ELF-1 (cell line): ENCODE measurements at regions not wholly inside any gene's neighbourhood (a gene's known extent, or its start where the extent isn't known, plus 50 kb on each side); places are given as distances from the start of the nearest gene placed in this dataset.

Source experiments
- DNase-seq: peaks from one replicate; pipeline ENCODE4 v3.0.0-alpha.2; 2016; ENCODE audit warnings: low read depth, low spot score

GRCh38 chr3:70383360-70383831 is 71.0 kb upstream of the MDFIC2 start:
- no peak for DNase-seq

DNA sequence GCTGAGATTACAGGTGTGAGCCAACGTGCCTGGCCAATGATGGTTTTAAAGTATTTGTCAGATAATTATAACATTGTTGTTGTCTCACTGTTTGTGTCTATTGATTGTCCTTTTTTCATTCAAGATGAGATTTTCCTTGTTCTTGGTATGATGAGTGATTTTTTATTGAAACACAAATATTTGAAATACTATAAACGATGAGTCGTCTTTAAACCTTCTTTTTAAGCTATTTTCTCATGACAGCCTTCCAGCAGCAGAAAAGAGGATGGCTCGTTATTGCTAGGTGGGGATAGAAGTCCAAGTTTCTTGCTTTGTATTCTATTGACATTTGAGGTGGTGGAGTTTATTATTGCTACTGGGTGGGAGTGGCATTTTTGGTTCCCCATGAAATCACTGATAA is 61.7 kb upstream of the MDFIC2 start:
- DNase-seq = no peak
